Glutamatergic neuron (in vitro differentiated cells): ENCODE measurements at regions not wholly inside any gene's neighbourhood (a gene's known extent, or its start where the extent isn't known, plus 50 kb on each side); places are given as distances from the start of the nearest gene placed in this dataset.

ENCODE experiments used
- DNase-seq: peaks from one replicate; pipeline ENCODE4 v3.0.0; 2022
- H3K27ac Mint-ChIP-seq: one replicate; pipeline ENCODE4 v1.8.0; 2020; ENCODE audit warnings: mild to moderate bottlenecking, mixed read lengths, inconsistent platforms; ENCODE audit not compliant: unreplicated experiment
- H3K27me3 Mint-ChIP-seq: one replicate; pipeline ENCODE4 v1.8.0; 2020; ENCODE audit warnings: mild to moderate bottlenecking, moderate library complexity, mixed read lengths, inconsistent platforms; ENCODE audit not compliant: unreplicated experiment
- H3K36me3 Mint-ChIP-seq: one replicate; pipeline ENCODE4 v1.8.0; 2020; ENCODE audit warnings: mild to moderate bottlenecking, mixed read lengths, inconsistent platforms; ENCODE audit not compliant: unreplicated experiment
- H3K4me1 Mint-ChIP-seq: one replicate; pipeline ENCODE4 v1.8.0; 2020; ENCODE audit warnings: mild to moderate bottlenecking, low read depth, mixed read lengths, inconsistent platforms; ENCODE audit not compliant: unreplicated experiment
- H3K4me3 Mint-ChIP-seq: one replicate; pipeline ENCODE4 v1.8.0; 2020; ENCODE audit warnings: mild to moderate bottlenecking, mixed read lengths, inconsistent platforms; ENCODE audit not compliant: unreplicated experiment
- H3K9me3 Mint-ChIP-seq: one replicate; pipeline ENCODE4 v1.8.0; 2020; ENCODE audit warnings: mild to moderate bottlenecking, moderate library complexity, mixed read lengths, inconsistent platforms; ENCODE audit not compliant: unreplicated experiment
- TF ChIP-seq, protein P1 (sequence below): fragments of 200-600 bp; sonication (generic); IDR thresholded peaks from one replicate; pipeline ENCODE4 v1.5.0; 2021; ENCODE audit not compliant: partially characterized antibody, unreplicated experiment

DNA sequence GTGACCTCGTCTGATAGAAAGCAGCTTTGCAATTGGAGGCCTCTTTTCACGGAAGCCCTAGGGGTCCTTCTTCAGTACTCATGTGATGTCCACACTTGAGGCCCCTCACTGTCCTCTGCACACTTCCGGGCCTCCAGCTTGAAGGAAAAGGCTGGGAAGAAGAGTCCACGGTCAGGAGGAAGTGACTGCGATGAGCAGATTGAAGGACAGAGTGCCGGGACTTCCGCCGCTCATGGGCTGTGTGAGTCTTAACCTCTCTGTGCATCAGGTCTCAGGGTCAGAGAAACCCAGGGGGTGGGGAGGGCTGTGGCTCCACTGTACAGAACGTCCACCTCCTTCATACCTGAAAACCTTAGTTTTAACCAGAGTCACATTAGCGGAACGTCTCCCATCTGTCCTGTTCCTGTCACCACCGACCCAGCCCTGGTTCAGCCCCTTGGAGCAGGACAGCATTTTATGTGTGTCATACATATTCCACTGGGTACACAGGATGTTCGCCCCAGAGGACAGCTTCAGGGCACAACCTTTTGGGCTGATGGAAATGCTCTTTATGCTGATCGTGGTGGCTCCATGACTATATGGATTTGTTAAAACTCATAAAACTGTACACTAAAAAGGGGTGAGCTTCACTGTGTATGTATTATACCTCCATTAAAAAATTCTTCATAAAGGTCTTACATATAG, 51.0 kb upstream of the SORCS2 start:
- H3K4me1 Mint-ChIP-seq = no peaks in the 10 kb centered on the region
- H3K27me3 Mint-ChIP-seq = no peaks in the 10 kb centered on the region
- DNase-seq = no peak
- TF ChIP-seq, protein P1, sequence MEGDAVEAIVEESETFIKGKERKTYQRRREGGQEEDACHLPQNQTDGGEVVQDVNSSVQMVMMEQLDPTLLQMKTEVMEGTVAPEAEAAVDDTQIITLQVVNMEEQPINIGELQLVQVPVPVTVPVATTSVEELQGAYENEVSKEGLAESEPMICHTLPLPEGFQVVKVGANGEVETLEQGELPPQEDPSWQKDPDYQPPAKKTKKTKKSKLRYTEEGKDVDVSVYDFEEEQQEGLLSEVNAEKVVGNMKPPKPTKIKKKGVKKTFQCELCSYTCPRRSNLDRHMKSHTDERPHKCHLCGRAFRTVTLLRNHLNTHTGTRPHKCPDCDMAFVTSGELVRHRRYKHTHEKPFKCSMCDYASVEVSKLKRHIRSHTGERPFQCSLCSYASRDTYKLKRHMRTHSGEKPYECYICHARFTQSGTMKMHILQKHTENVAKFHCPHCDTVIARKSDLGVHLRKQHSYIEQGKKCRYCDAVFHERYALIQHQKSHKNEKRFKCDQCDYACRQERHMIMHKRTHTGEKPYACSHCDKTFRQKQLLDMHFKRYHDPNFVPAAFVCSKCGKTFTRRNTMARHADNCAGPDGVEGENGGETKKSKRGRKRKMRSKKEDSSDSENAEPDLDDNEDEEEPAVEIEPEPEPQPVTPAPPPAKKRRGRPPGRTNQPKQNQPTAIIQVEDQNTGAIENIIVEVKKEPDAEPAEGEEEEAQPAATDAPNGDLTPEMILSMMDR = no peak
- H3K36me3 Mint-ChIP-seq = no peaks in the 10 kb centered on the region
- peaks cover 4% of the 10 kb centered on the region for H3K9me3 Mint-ChIP-seq
- no peak overlapping the region for H3K27ac Mint-ChIP-seq
- H3K4me3 Mint-ChIP-seq = no peak overlapping the region

DNA sequence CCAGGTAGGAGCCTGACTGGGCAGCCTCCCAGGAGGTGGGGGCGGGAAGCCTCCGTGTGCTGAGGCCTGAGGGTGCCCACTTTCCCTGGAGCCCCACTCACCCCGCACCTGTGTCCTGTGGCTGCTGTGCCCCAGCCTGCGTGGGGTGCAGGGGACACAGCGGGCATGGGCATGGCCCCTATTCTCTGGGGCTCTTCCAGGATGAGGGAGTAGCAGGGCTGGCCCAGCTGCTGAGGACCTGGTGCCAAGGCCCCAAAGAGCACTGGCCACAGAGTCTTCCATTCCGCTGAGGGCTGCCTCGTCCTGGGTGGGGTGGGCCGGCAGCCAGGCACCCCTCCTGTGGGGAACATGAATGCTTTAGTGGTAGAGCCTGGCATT, 51.7 kb upstream of the SORCS2 start:
- H3K9me3 Mint-ChIP-seq = peaks cover 4% of the 10 kb centered on the region

DNA sequence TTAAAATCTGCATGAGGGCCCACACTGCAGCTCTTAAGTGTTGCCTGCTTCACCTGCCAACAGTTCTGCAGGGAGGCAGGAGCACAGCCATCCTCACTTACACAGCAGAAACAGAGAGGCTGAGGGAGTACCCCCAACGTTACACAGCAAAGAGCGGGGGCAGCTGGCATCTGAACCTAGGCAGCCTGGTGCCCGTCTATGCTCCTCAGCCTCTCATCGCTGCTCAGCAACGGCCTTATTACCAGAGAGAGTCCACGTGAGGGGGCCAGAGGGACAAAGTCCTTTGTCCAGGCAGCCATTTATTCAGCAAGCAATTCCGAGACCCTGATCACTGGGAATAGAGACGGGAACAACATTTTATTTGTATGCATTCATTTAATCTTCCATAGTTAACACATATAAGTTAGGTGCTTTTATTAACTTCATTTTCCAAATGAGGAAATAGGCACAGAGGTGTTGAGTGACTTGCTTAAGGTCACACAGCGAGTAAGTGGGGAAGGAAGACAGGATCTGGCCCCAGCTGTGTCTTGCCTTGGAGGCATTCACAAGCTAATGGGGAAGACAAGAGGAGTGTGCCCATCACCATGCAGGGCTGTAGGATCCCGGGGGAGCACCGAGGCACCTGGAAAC, 52.2 kb upstream of the SORCS2 start:
- no peak for DNase-seq

More for the DNA sequence above, 51.7 kb upstream of the SORCS2 start:
- Mint-ChIP-seq H3K36me3 (no peaks in the 10 kb centered on the region), H3K27ac (no peak overlapping the region), H3K4me3 (no peak overlapping the region), H3K27me3 (no peaks in the 10 kb centered on the region), H3K4me1 (no peaks in the 10 kb centered on the region)
- DNase-seq = no peak
- TF ChIP-seq, protein P1 = no peak

DNA sequence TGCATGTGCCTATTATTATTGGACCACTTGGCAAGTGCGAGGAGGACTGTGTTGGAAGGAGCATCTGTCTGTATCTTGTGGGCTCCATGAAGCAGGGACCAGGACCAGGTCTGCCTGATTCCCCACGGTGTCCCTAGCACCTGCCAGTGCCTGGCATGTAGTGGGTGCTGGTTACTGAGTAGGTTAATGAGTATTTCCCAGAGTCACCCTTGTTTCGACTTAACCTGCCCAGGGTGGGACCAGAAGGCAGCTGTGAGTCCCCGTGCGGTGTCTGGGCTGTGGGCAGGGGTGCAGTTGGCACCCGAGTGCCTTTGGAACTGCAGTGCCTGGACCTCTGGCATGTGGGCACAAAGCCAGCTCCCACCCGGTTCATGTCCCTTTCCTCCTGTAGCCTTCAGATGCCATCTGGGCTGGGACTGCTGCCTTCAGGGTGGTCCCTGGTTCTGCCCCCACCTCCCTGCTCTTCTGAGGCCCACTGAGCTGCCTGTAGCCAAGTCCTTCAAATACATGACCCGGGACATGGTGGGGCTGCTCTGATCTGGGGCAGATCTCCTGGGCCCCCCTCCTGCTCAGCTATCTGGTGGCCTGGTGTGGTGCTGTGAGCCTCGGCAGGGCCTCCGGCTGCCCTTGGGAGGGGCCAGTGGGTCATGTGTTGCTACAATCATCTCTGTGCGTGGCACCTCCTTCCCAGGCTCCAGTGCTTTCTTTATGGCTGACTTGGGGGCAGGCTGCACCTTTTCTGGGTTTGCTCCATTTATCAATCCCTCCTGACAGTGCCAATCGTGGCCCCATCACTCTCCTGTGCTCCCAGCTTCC, 53.0 kb upstream of the SORCS2 start:
- Mint-ChIP-seq H3K36me3 (no peaks in the 10 kb centered on the region), H3K4me1 (no peaks in the 10 kb centered on the region), H3K4me3 (no peak overlapping the region), H3K27me3 (no peaks in the 10 kb centered on the region), H3K27ac (no peak overlapping the region), H3K9me3 (peaks cover 4% of the 10 kb centered on the region)
- TF ChIP-seq, protein P1 = no peak
- no peak for DNase-seq

More for the DNA sequence above, 52.2 kb upstream of the SORCS2 start:
- Mint-ChIP-seq H3K36me3 (no peaks in the 10 kb centered on the region), H3K27me3 (no peaks in the 10 kb centered on the region), H3K9me3 (peaks cover 4% of the 10 kb centered on the region), H3K4me3 (no peak overlapping the region), H3K27ac (no peak overlapping the region), H3K4me1 (no peaks in the 10 kb centered on the region)
- TF ChIP-seq, protein P1 = no peak
